Mammary epithelial cell (primary cell): ENCODE measurements at regions not wholly inside any gene's neighbourhood (a gene's known extent, or its start where the extent isn't known, plus 50 kb on each side); places are given as distances from the start of the nearest gene placed in this dataset.
"Not testable (repeated sequence)": the region's sequence is repeated elsewhere in the genome, so short reads cannot be mapped to it uniquely, and the experiment has no call there.

Experiments used
- CTCF ChIP-seq, 2 donors: IDR thresholded peaks in 1 of 2; conservative IDR thresholded peaks in 1 of 2; 2 replicates each; pipeline ENCODE4 v1.5.1; 2011 to 2012; ENCODE audit warnings: inconsistent platforms in 2 of 2, low read length in 2 of 2, mild to moderate bottlenecking in 2 of 2, control low read depth in 1 of 2, low read depth in 1 of 2; ENCODE audit not compliant: insufficient read depth in 1 of 2; ENCODE audit errors: extremely low read depth in 1 of 2
- EZH2 ChIP-seq: IDR thresholded peaks from 2 replicates; pipeline ENCODE4 v1.6.1; 2012; ENCODE audit warnings: low read length, inconsistent platforms, borderline replicate concordance

GRCh38 chr2:58694114-58694513 is 453.0 kb upstream of the FANCL start:
- not testable (repeated sequence) for TF ChIP-seq CTCF (conservative IDR thresholded peaks at IDR 0.05 in 1 of 2, IDR thresholded peaks at IDR 0.05 in 1 of 2; ENCODE audit: extremely low read depth in 1 of 2, insufficient read depth in 1 of 2, low read depth in 1 of 2, low read length in 2 of 2); EZH2
